ENCODE measurements at regions not wholly inside any gene's neighbourhood (a gene's known extent, or its start where the extent isn't known, plus 50 kb on each side); places are given as distances from the start of the nearest gene placed in this dataset.

GRCh38 chr16:64445649-64446048 lies 676.2 kb downstream of the CDH11 start:
- TF ChIP-seq POLR2A (IDR thresholded peaks at IDR 0.05) (no peak), CTCF (IDR thresholded peaks at IDR 0.05) (no peak)
